HCT116 (cell line): ENCODE measurements at regions not wholly inside any gene's neighbourhood (a gene's known extent, or its start where the extent isn't known, plus 50 kb on each side); places are given as distances from the start of the nearest gene placed in this dataset.

ENCODE experiments used
- ATAC-seq: fragments of 200-7000 bp; cut with Tn5 transposase; 2 replicates; pipeline ENCODE4 v1.9.1; 2020; ENCODE audit warnings: mild to moderate bottlenecking, moderate library complexity
- BruUV-seq: library from RNA; stranded (reverse); fragments of 400-500 nt; replicated peaks from 2 replicates; lab custom pipeline; 2021; lab: Mats Ljungman, UMichigan
- CTCF ChIA-PET: fragments of 300-600 bp; sonication (Branson Sonifier 250); formaldehyde crosslinking; loops from one replicate; lab custom pipeline; 2021; ENCODE audit warnings: antibody characterized with exemption; lab: Charles Lee
- POLR2A ChIA-PET: fragments of 300-600, 350-600 bp; sonication (Branson Sonifier 250); formaldehyde crosslinking; loops from one replicate; lab custom pipeline; 2021; ENCODE audit warnings: antibody characterized with exemption; lab: Charles Lee
- RAD21 ChIA-PET, 2 experiments: fragments of 300-600 bp; sonication (Branson Sonifier 250); formaldehyde crosslinking; loops; one replicate each; lab custom pipeline; 2023; ENCODE audit warnings: low total read pairs in 2 of 2; ENCODE audit not compliant: uncharacterized antibody in 2 of 2, unreplicated experiment in 2 of 2, low non-redundant PET in 1 of 2; lab: Charles Lee
- DNase-seq: peaks from one replicate; pipeline ENCODE4 v3.0.0-alpha.2; 2010; ENCODE audit warnings: low read depth, low spot score
- H2AFZ ChIP-seq: fragments of 200-600 bp; shearing (Covaris generic), sonication (generic); 2 replicates; pipeline ENCODE4 v1.6.1; 2017; ENCODE audit warnings: low read depth, mixed run types, mixed read lengths, antibody characterized with exemption, low read length; ENCODE audit not compliant: poor library complexity, severe bottlenecking
- H3K27ac ChIP-seq: 2 replicates; pipeline ENCODE4 v1.5.1; 2012; ENCODE audit warnings: low read depth, low read length
- H3K27me3 ChIP-seq: fragments of 200-600 bp; sonication (generic); 2 replicates; pipeline ENCODE4 v1.6.1; 2016; ENCODE audit warnings: mixed run types, low read length, mixed read lengths; ENCODE audit not compliant: insufficient read depth
- H3K36me3 ChIP-seq, 2 experiments: fragments of 200-500 bp in 1 of 2; fragments of 200-600 bp in 1 of 2; sonication (Bioruptor generic) in 1 of 2; sonication (generic) in 1 of 2; 2 replicates each; pipeline versions ENCODE4 v1.5.1 to v1.6.1; 2014 to 2016; ENCODE audit warnings: low read length in 2 of 2, inconsistent platforms in 1 of 2, mixed read lengths in 1 of 2, mixed run types in 1 of 2; ENCODE audit not compliant: insufficient read depth in 2 of 2, control insufficient read depth in 1 of 2
- H3K4me1 ChIP-seq, 2 experiments: fragments of 200-600 bp in 1 of 2; sonication (generic) in 1 of 2; 2 replicates each; pipeline versions ENCODE4 v1.5.1 to v1.6.1; 2012 to 2017; ENCODE audit warnings: low read length in 2 of 2, inconsistent platforms in 1 of 2, mild to moderate bottlenecking in 1 of 2, mixed read lengths in 1 of 2, mixed run types in 1 of 2, moderate library complexity in 1 of 2; ENCODE audit not compliant: insufficient read depth in 2 of 2, control insufficient read depth in 1 of 2
- H3K4me2 ChIP-seq: fragments of 200-600 bp; sonication (generic); 2 replicates; pipeline ENCODE4 v1.6.1; 2017; ENCODE audit warnings: mixed run types, low read length, mixed read lengths
- H3K4me3 ChIP-seq, 2 experiments: fragments of 200-600 bp in 1 of 2; sonication (generic) in 1 of 2; replicated peaks in 1 of 2; 2 replicates each; pipeline ENCODE4 v1.5.1; 2011 to 2016; ENCODE audit warnings: low read length in 2 of 2, control low read depth in 1 of 2, low read depth in 1 of 2, mild to moderate bottlenecking in 1 of 2, mixed read lengths in 1 of 2, mixed run types in 1 of 2
- H3K79me2 ChIP-seq: fragments of 200-600 bp; sonication (generic); 2 replicates; pipeline ENCODE4 v1.6.1; 2017; ENCODE audit warnings: mild to moderate bottlenecking, mixed run types, low read length, moderate library complexity, mixed read lengths; ENCODE audit not compliant: insufficient read depth
- H3K9ac ChIP-seq: fragments of 200-600 bp; sonication (generic); 2 replicates; pipeline ENCODE4 v1.6.1; 2016; ENCODE audit warnings: low read length, mixed read lengths
- H3K9me2 ChIP-seq: fragments of 200-600 bp; sonication (generic), shearing (Covaris generic); 2 replicates; pipeline ENCODE4 v1.6.1; 2017; ENCODE audit warnings: mixed run types, mild to moderate bottlenecking, moderate library complexity; ENCODE audit not compliant: insufficient read depth
- H3K9me3 ChIP-seq, 2 experiments: fragments of 200-500 bp in 1 of 2; fragments of 200-600 bp in 1 of 2; sonication (Bioruptor generic) in 1 of 2; sonication (generic) in 1 of 2; 2 replicates each; pipeline ENCODE4 v1.6.1; 2014 to 2017; ENCODE audit warnings: low read length in 2 of 2, mixed read lengths in 2 of 2, inconsistent platforms in 1 of 2, low read depth in 1 of 2, mild to moderate bottlenecking in 1 of 2, mixed run types in 1 of 2, moderate library complexity in 1 of 2; ENCODE audit not compliant: control insufficient read depth in 1 of 2, insufficient read depth in 1 of 2
- H4K20me1 ChIP-seq: fragments of 200-600 bp; sonication (generic), shearing (Covaris generic); 2 replicates; pipeline ENCODE4 v1.6.1; 2017; ENCODE audit warnings: mixed run types, mild to moderate bottlenecking, moderate library complexity; ENCODE audit not compliant: insufficient read depth
- CEBPB ChIP-seq: IDR thresholded peaks from 2 replicates; pipeline ENCODE4 v1.6.1; 2012; ENCODE audit warnings: low read depth
- CTCF ChIP-seq, 3 experiments: fragments of 200-600 bp in 1 of 3; sonication (generic) in 1 of 3; IDR thresholded peaks in 2 of 3; conservative IDR thresholded peaks in 1 of 3; 2 replicates each; pipeline ENCODE4 v1.5.1; 2012 to 2017; ENCODE audit warnings: low read depth in 2 of 3, low read length in 2 of 3, antibody characterized with exemption in 1 of 3, borderline replicate concordance in 1 of 3, control low read depth in 1 of 3, mild to moderate bottlenecking in 1 of 3, mixed read lengths in 1 of 3, mixed run types in 1 of 3, moderate library complexity in 1 of 3; ENCODE audit not compliant: insufficient read depth in 1 of 3
- ELF1 ChIP-seq: IDR thresholded peaks from 2 replicates; pipeline ENCODE4 v1.6.1; 2012; ENCODE audit warnings: low read depth, borderline replicate concordance
- EZH2 ChIP-seq: fragments of 200-600 bp; sonication (generic); IDR thresholded peaks from 2 replicates; pipeline ENCODE4 v1.6.1; 2017; ENCODE audit warnings: antibody characterized with exemption, mixed run types
- EZH2phosphoT487 ChIP-seq: fragments of 200-600 bp; IDR thresholded peaks from 2 replicates; pipeline ENCODE4 v1.6.1; 2018; ENCODE audit warnings: antibody characterized with exemption, borderline replicate concordance
- FOSL1 ChIP-seq: IDR thresholded peaks from 2 replicates; pipeline ENCODE4 v1.6.1; 2012; ENCODE audit warnings: low read depth
- POLR2A ChIP-seq: IDR thresholded peaks from 2 replicates; pipeline ENCODE4 v1.7.0; 2011; ENCODE audit warnings: borderline replicate concordance; ENCODE audit not compliant: insufficient read depth, insufficient read length; ENCODE audit errors: extremely low read depth
- POLR2AphosphoS5 ChIP-seq: IDR thresholded peaks from 2 replicates; pipeline ENCODE4 v1.6.1; 2011; ENCODE audit warnings: mild to moderate bottlenecking, low read depth, low read length, moderate library complexity
- REST ChIP-seq: IDR thresholded peaks from 2 replicates; pipeline ENCODE4 v1.6.1; 2012; ENCODE audit warnings: low read depth
- SIN3A ChIP-seq: IDR thresholded peaks from 2 replicates; pipeline ENCODE4 v1.6.1; 2012; ENCODE audit warnings: low read depth
- SRF ChIP-seq: IDR thresholded peaks from 2 replicates; pipeline ENCODE4 v1.6.1; 2012; ENCODE audit warnings: low read depth
- ZBTB33 ChIP-seq: IDR thresholded peaks from 2 replicates; pipeline ENCODE4 v1.6.1; 2011; ENCODE audit warnings: mild to moderate bottlenecking, low read length, moderate library complexity; ENCODE audit not compliant: insufficient replicate concordance; ENCODE audit errors: extremely low read depth
- ZNF274 ChIP-seq: fragments of 200-500 bp; sonication (Bioruptor generic); IDR thresholded peaks from 2 replicates; pipeline ENCODE4 v1.6.1; 2014; ENCODE audit warnings: mild to moderate bottlenecking, low read depth, low read length, inconsistent platforms
- intact Hi-C: fragments of 100-400 bp; cut with micrococcal nuclease; formaldehyde crosslinking; loops from 2 replicates; pipeline ENCODE4 v1.10.0; 2022

- H3K79me2 ChIP-seq, result no peaks in the 10 kb centered on the region
- BruUV-seq, result no TSS peak
- DNase-seq (no peak), ATAC-seq (no peak)
- POLR2A ChIA-PET, result no interaction called here
- CTCF ChIA-PET, result no interaction called here
- H3K9me2 ChIP-seq, result no peaks in the 10 kb centered on the region
- no peaks in the 10 kb centered on the region for H3K9me3 ChIP-seq
- no peaks in the 10 kb centered on the region for H3K4me1 ChIP-seq
- H2AFZ ChIP-seq, result no peak overlapping the region
- intact Hi-C loops, result no loop called here
- no peak overlapping the region for H3K9ac ChIP-seq
- H3K4me2 ChIP-seq, result no peak overlapping the region
- no peaks in the 10 kb centered on the region for H3K36me3 ChIP-seq
- RAD21 ChIA-PET, result no interaction called here
- H3K27me3 ChIP-seq, result no peaks in the 10 kb centered on the region
- H3K4me3 ChIP-seq, result no peak overlapping the region
- no peak overlapping the region for H3K27ac ChIP-seq
- TF ChIP-seq SIN3A (no peak), CEBPB (no peak), SRF (no peak), EZH2phosphoT487 (no peak), CTCF (IDR thresholded peaks at IDR 0.05 in 2 of 3, conservative IDR thresholded peaks at IDR 0.05 in 1 of 3; ENCODE audit: borderline replicate concordance in 1 of 3, insufficient read depth in 1 of 3, low read depth in 2 of 3, low read length in 2 of 3) (no peak), EZH2 (no peak), REST (no peak), ZBTB33 (no peak), POLR2AphosphoS5 (no peak), ZNF274 (no peak), POLR2A (no peak), FOSL1 (no peak), ELF1 (no peak)
- H4K20me1 ChIP-seq, result no peaks in the 10 kb centered on the region
These were observed 70.5 kb downstream of the PYDC2 start for GRCh38 chr3:191531434-191531972.
